A673 (cell line): ENCODE measurements at regions not wholly inside any gene's neighbourhood (a gene's known extent, or its start where the extent isn't known, plus 50 kb on each side); places are given as distances from the start of the nearest gene placed in this dataset.

Experiments used
- BruUV-seq: library from RNA; stranded (reverse); fragments of 400-500 nt; replicated peaks from 2 replicates; lab custom pipeline; 2021; lab: Mats Ljungman, UMichigan
- CTCF ChIA-PET: fragments of 300-600 bp; sonication (Branson Sonifier 250); formaldehyde crosslinking; loops from one replicate; lab custom pipeline; 2022; ENCODE audit warnings: antibody characterized with exemption; lab: Charles Lee
- POLR2A ChIA-PET: fragments of 300-600 bp; sonication (Branson Sonifier 250); formaldehyde crosslinking; loops from one replicate; lab custom pipeline; 2022; ENCODE audit warnings: antibody characterized with exemption; ENCODE audit not compliant: low non-redundant PET; lab: Charles Lee
- DNase-seq: peaks from one replicate; pipeline ENCODE4 v3.0.0-alpha.2; 2015; ENCODE audit warnings: low spot score
- H3K27ac ChIP-seq: fragments of 200-600 bp; sonication (generic); 2 replicates; pipeline ENCODE4 v1.5.1; 2016; ENCODE audit warnings: mixed run types, low read depth, mild to moderate bottlenecking, mixed read lengths, antibody characterized with exemption, low read length; ENCODE audit not compliant: poor library complexity, severe bottlenecking
- H3K27me3 ChIP-seq: fragments of 200-600 bp; sonication (generic); replicated peaks from 2 replicates; pipeline ENCODE4 v1.6.1; 2017; ENCODE audit warnings: mixed run types, low read depth, mild to moderate bottlenecking, mixed read lengths, antibody characterized with exemption, low read length; ENCODE audit not compliant: insufficient read depth, poor library complexity
- H3K36me3 ChIP-seq: fragments of 200-600 bp; sonication (generic); 2 replicates; pipeline ENCODE4 v1.6.1; 2016; ENCODE audit warnings: mixed run types, mild to moderate bottlenecking, mixed read lengths, antibody characterized with exemption, low read length; ENCODE audit not compliant: insufficient read depth, poor library complexity, severe bottlenecking
- H3K4me1 ChIP-seq: fragments of 200-600 bp; sonication (generic); 2 replicates; pipeline ENCODE4 v1.6.1; 2017; ENCODE audit warnings: mixed run types, mild to moderate bottlenecking, mixed read lengths, antibody characterized with exemption, low read length; ENCODE audit not compliant: insufficient read depth, poor library complexity, severe bottlenecking
- H3K4me3 ChIP-seq: fragments of 200-600 bp; sonication (generic); 2 replicates; pipeline ENCODE4 v1.5.1; 2016; ENCODE audit warnings: low read depth, mixed run types, mild to moderate bottlenecking, mixed read lengths, low read length; ENCODE audit not compliant: poor library complexity, severe bottlenecking
- H3K9me3 ChIP-seq: fragments of 200-600 bp; sonication (generic); 2 replicates; pipeline ENCODE4 v1.6.1; 2016; ENCODE audit warnings: mixed run types, low read depth, mild to moderate bottlenecking, mixed read lengths, antibody characterized with exemption, low read length; ENCODE audit not compliant: poor library complexity, severe bottlenecking
- CTCF ChIP-seq: fragments of 300-800, 200-600 bp; sonication (generic); conservative IDR thresholded peaks from 2 replicates; pipeline ENCODE4 v1.5.1; 2017; ENCODE audit warnings: low read depth, mild to moderate bottlenecking, antibody characterized with exemption, low read length, moderate library complexity, mixed read lengths
- EZH2 ChIP-seq: fragments of 200-600 bp; sonication (generic); IDR thresholded peaks from 2 replicates; pipeline ENCODE4 v1.6.1; 2017; ENCODE audit warnings: borderline replicate concordance, low read depth, mild to moderate bottlenecking, mixed read lengths, antibody characterized with exemption, low read length; ENCODE audit not compliant: poor library complexity, severe bottlenecking
- intact Hi-C: fragments of 100-400 bp; cut with micrococcal nuclease; formaldehyde crosslinking; loops from one replicate; pipeline ENCODE4 v1.10.0; 2022; ENCODE audit not compliant: unreplicated experiment

GRCh38 chr19:31659897-31660210 is 310.6 kb upstream of the TSHZ3 start:
- ChIA-PET POLR2A (no interaction called here), CTCF (no interaction called here)
- H3K27ac ChIP-seq, result no peak overlapping the region
- TF ChIP-seq EZH2 (no peak), CTCF (no peak)
- H3K27me3 ChIP-seq, result no peaks in the 10 kb centered on the region
- BruUV-seq, result no TSS peak
- intact Hi-C loops, result no loop called here
- no peaks in the 10 kb centered on the region for H3K36me3 ChIP-seq
- DNase-seq, result no peak
- no peak overlapping the region for H3K4me3 ChIP-seq
- no peaks in the 10 kb centered on the region for H3K9me3 ChIP-seq
- no peaks in the 10 kb centered on the region for H3K4me1 ChIP-seq

GRCh38 chr19:31664096-31664495 is 314.9 kb upstream of the TSHZ3 start:
- DNase-seq, result no peak
- no peak overlapping the region for H3K27ac ChIP-seq
- no peaks in the 10 kb centered on the region for H3K4me1 ChIP-seq
- no TSS peak for BruUV-seq
- H3K9me3 ChIP-seq, result no peaks in the 10 kb centered on the region
- TF ChIP-seq EZH2 (no peak), CTCF (no peak)
- intact Hi-C loops, result no loop called here
- no peaks in the 10 kb centered on the region for H3K27me3 ChIP-seq
- no peaks in the 10 kb centered on the region for H3K36me3 ChIP-seq
- CTCF ChIA-PET, result no interaction called here
- POLR2A ChIA-PET, result no interaction called here
- H3K4me3 ChIP-seq, result no peak overlapping the region

GRCh38 chr19:31664997-31665396 is 315.8 kb upstream of the TSHZ3 start:
- no peak overlapping the region for H3K27ac ChIP-seq
- no peaks in the 10 kb centered on the region for H3K4me1 ChIP-seq
- DNase-seq, result no peak
- TF ChIP-seq CTCF (no peak), EZH2 (no peak)
- BruUV-seq, result no TSS peak
- no peaks in the 10 kb centered on the region for H3K27me3 ChIP-seq
- intact Hi-C loops, result no loop called here
- ChIA-PET CTCF (no interaction called here), POLR2A (no interaction called here)
- H3K36me3 ChIP-seq, result no peaks in the 10 kb centered on the region
- H3K4me3 ChIP-seq, result no peak overlapping the region
- no peaks in the 10 kb centered on the region for H3K9me3 ChIP-seq
